ENCODE measurements at regions not wholly inside any gene's neighbourhood (a gene's known extent, or its start where the extent isn't known, plus 50 kb on each side); places are given as distances from the start of the nearest gene placed in this dataset.

DNA sequence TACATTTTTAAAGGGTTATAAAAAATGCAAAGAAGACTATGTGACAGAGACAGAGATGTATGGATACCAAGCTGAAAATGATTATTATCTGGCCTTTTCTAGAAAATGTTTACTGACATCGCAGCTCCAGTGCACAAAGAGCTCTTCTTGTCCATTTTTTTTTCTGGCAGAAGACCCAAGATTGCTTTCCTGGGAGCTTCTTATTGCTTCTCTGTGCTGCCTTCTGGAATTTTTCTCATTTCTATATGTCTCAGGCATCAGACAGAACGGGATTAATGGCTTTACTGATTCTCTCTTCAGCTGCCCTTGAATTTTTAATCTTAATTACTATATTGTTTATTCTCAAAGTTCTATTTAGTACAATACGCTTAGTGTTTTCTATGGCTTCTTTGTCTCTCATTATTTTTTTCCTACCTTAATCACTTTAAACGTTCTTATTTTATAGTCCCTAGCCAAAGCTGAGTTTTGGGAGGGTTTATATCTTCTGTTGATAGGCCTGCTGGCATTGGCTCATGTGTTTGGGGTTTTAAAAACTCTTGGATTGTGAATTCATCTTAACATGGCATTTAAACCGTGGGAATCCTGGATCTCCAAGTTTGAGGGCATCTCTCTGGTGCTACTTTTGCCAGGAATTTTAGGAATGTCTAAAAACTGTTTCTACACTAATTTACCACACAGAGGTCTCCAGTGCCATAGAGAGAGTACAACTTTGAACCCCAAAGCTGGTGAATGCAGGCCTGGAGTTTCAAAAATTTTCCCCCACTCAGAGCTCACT, 138.9 kb upstream of the LNX1 start (continued):
- TF ChIP-seq POGK (CRISPR knock-in tag; conservative IDR thresholded peaks at IDR 0.05) = no peak

- Histone ChIP-seq H3K36me3 (replicated peaks in 1 of 2; ENCODE audit: control insufficient read depth in 1 of 2, insufficient read depth in 2 of 2, low read length in 2 of 2) (no peaks in the 10 kb centered on the region), H4K20me1 (ENCODE audit: insufficient read depth, low read length) (no peaks in the 10 kb centered on the region), H3K9ac (ENCODE audit: insufficient read depth, low read depth, low read length) (no peak overlapping the region), H3K79me2 (ENCODE audit: insufficient read depth, low read length) (no peaks in the 10 kb centered on the region), H2AFZ (ENCODE audit: low read length) (no peak overlapping the region), H3K9me3 (ENCODE audit: low read length) (no peaks in the 10 kb centered on the region), H3K4me1 (ENCODE audit: insufficient read depth, low read length) (no peaks in the 10 kb centered on the region), H3K4me2 (ENCODE audit: low read depth, low read length) (no peak overlapping the region), H3K27me3 (ENCODE audit: control insufficient read depth in 1 of 2, insufficient read depth in 2 of 2, low read length in 2 of 2) (no peaks in the 10 kb centered on the region), H3K27ac (ENCODE audit: extremely low read length, insufficient read depth, low read length) (no peak overlapping the region), H3K4me3 (replicated peaks in 1 of 3; ENCODE audit: insufficient read depth in 1 of 3, low read depth in 2 of 3, low read length in 3 of 3) (no peak overlapping the region)
- POLR2A ChIA-PET = no interaction called here
- no TSS peak for BruUV-seq (replicated peaks)
- CTCF ChIA-PET (ENCODE audit: low intra/inter-chr PET ratio, low total read pairs) = no interaction called here
- ATAC-seq = no peak
- intact Hi-C loops (cut with micrococcal nuclease; ENCODE audit: unreplicated experiment) (no loop called here), in situ Hi-C loops (cut with HindIII; ENCODE audit: extremely low pct_ligation_motif_present, low pct_unique_long_range_greater_than_20kb) (no loop called here)
- no peak for FAIRE-seq
- 0% methylated on average over 1 of the region's 1 CpG for WGBS (ENCODE audit: low lambda C conversion rate)
- TF ChIP-seq ZNF691 (CRISPR knock-in tag; IDR thresholded peaks at IDR 0.05; ENCODE audit: borderline replicate concordance, low read depth) = no peak
- TF ChIP-seq MAFF (IDR thresholded peaks at IDR 0.05; ENCODE audit: low read depth, low read length) = peak; percentile 92
- no peak for TF ChIP-seq ZNF326 (CRISPR knock-in tag; IDR thresholded peaks at IDR 0.05; ENCODE audit: borderline replicate concordance)
- peak; percentile 87 to 95 for TF ChIP-seq MAFK (conservative IDR thresholded peaks at IDR 0.05 in 1 of 2, IDR thresholded peaks at IDR 0.05 in 1 of 2; ENCODE audit: low read length in 2 of 2)
- TF ChIP-seq ZBTB10 (CRISPR knock-in tag; IDR thresholded peaks at IDR 0.05; ENCODE audit: borderline replicate concordance) = no peak
- TF ChIP-seq ARID4A (CRISPR knock-in tag; IDR thresholded peaks at IDR 0.05; ENCODE audit: borderline replicate concordance) = no peak
- no peak for DNase-seq (ENCODE audit: low spot score)
These were observed 130.8 kb upstream of the LNX1 start for GRCh38 chr4:53722110-53722509.
